ENCODE measurements at regions not wholly inside any gene's neighbourhood (a gene's known extent, or its start where the extent isn't known, plus 50 kb on each side); places are given as distances from the start of the nearest gene placed in this dataset.
"Not testable (repeated sequence)": the region's sequence is repeated elsewhere in the genome, so short reads cannot be mapped to it uniquely, and the experiment has no call there.

- no peak for DNase-seq (ENCODE audit: low spot score)
These were observed 498.8 kb upstream of the ZNF608 start for GRCh38 chr5:125245216-125245615.

DNA sequence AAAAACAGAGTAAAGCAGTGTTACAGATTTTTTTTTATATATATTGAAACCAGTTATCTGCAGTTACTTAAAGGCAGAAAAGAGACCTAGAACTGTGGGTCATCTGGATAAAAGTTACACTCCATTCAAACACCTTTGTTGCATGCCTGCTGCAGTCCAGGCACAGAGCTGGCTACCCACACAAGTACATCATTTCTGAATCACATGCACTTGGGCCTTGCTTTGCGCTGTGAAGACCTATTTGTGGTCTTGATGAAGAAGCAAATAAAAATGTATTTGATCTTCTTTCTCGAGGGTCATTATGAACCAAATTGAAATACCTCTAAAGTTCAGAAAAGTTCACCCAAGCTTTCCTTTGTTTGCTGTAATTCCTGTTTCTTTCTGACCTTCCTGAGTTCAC is 503.0 kb upstream of the ZNF608 start:
- DNase-seq (ENCODE audit: low spot score) = no peak

DNA sequence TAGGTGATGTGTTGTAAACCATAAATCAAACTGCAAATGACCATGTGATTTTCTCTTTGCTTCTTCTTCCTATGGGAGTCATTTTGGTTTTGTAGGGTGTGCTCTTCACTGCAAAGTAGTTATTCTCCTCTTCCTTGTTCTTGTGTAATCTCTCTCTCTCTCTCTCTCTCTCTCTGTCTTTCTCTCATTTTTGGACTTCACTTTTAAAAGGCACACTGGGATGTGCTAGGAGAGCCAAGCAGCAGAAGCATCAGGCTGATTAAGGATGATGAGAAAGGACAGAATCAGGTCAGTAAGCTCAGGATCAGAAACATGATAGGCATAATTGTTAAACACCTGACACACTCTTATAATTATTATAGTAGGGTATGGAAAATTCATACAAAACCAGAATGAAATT is 505.3 kb upstream of the ZNF608 start:
- no peak for DNase-seq (ENCODE audit: low spot score)

- DNase-seq (ENCODE audit: low spot score) = not testable (repeated sequence)
These were observed 507.2 kb upstream of the ZNF608 start for GRCh38 chr5:125253634-125254033.

GRCh38 chr5:125254267-125254666 is 507.8 kb upstream of the ZNF608 start:
- no peak for DNase-seq (ENCODE audit: low spot score)

GRCh38 chr5:125256296-125256695 is 509.9 kb upstream of the ZNF608 start:
- no peak for DNase-seq (ENCODE audit: low spot score)

- no peak for DNase-seq (ENCODE audit: low spot score)
These were observed 510.9 kb upstream of the ZNF608 start for GRCh38 chr5:125257057-125257972.

DNA sequence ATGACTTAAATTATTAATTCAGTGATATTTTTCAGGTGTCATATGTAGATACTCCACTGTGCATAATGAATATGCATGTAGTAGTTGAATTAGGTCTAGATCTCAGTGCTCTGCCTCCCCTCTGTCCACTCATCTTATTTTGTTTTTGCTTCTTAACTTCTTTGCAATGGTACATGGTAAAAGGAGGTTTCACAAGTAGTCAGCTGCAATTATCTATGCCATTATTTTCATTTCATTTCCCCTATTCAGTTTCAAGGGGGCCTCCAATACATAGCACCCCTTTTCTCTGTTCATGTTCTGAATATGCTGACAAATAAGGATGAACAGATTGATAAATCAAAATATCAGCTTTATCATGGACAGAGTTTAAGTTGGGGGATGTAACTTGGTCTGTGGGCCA is 511.6 kb upstream of the ZNF608 start:
- DNase-seq (ENCODE audit: low spot score) = no peak

DNA sequence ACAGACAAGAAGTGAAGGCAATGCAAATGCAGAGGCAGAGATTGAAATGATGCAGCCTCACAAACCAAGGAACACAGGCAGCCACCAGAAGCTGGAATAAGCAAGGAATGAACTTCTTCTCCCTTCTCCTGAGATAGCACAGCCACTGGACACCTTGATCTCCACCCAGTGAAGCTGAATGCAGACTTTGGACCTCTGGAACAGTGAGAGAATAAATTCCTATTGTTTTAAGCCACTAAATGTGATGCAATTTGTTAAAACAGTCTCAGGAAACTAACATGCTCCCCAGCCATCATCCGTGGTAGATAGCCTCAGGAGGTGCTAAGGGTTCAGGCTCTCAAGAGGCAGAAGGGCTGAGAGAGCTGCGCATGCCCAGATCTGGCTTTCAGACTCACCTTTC is 512.2 kb upstream of the ZNF608 start:
- no peak for DNase-seq (ENCODE audit: low spot score)

- no peak for DNase-seq (ENCODE audit: low spot score)
These were observed 515.2 kb upstream of the ZNF608 start for GRCh38 chr5:125261505-125262250.

DNA sequence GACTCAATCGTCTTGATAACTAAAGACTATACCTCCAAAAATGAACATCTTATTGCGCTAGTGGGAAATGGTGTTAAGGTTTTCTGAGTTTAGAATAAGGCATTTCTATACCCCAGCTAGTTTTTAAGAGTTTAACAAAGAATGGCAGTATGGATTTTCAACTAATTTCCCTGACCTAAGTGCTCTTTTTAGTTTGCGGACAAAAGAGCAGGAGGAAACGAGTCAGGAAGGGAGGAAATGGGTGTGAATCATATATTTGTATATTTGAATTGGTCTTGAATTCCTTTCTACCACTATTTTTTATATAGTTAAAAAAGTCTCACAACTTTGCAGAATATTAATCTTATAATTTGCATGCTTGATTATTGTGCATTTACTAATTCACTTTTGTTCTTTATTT is 516.3 kb upstream of the ZNF608 start:
- no peak for DNase-seq (ENCODE audit: low spot score)

- no peak for DNase-seq (ENCODE audit: low spot score)
These were observed 516.9 kb upstream of the ZNF608 start for GRCh38 chr5:125263356-125263755.

DNA sequence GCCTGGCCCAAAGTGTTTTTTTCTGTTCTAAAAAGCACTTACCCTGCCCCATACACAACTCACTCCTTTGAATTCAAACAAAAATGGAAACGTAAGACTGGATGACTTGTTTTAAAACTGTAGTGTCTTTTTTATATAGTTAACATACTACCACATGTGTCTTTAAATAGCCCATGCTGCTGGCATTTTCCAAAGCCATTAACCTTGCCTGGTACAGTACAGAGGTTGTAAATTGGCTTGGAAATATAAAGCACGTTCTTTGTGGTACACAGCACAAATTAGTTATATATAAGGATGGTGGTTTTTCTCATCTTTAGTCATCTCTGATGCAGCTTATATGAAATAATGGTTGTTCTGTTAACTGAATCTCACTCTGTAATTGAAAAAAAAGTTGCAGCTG is 519.7 kb upstream of the ZNF608 start:
- no peak for DNase-seq (ENCODE audit: low spot score)

DNA sequence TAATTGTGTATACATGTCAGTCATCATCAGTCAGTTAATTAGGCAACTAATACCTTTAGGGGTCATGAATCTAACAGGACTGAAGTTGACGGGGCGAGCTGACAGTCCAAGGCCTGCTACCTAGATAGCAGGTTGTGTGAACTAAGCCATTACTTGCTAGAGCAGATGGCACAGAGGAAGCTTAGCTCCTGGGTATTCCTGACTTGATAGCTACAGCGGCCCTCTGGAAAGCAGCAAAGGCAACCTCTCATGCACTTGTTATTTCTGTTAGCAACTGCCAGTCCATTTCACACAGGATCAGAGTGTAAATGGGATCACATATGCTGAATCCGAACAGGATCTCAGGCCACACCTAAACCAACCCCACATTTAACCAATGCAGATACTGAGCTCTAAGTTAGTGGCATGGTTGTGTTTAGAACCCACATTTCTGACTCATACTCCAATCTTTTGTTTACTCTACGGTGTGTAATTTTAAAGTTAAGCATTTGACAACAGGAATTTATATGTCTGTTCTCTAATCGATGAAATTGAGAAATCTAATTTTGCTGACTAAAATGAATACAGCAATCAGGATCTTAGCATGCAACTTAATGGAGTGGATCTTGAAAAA is 521.3 kb upstream of the ZNF608 start:
- DNase-seq (ENCODE audit: low spot score) = no peak

- DNase-seq (ENCODE audit: low spot score) = peak; percentile 41
These were observed 523.5 kb upstream of the ZNF608 start for GRCh38 chr5:125269926-125270325.

- DNase-seq (ENCODE audit: low spot score) = no peak
These were observed 525.9 kb upstream of the ZNF608 start for GRCh38 chr5:125272357-125272756.

- no peak for DNase-seq (ENCODE audit: low spot score)
These were observed 527.8 kb upstream of the ZNF608 start for GRCh38 chr5:125274211-125274610.

GRCh38 chr5:125274938-125275724 is 528.7 kb upstream of the ZNF608 start:
- peak; percentile 65 for DNase-seq (ENCODE audit: low spot score)

GRCh38 chr5:125275725-125276090 is 529.3 kb upstream of the ZNF608 start:
- no peak for DNase-seq (ENCODE audit: low spot score)

DNA sequence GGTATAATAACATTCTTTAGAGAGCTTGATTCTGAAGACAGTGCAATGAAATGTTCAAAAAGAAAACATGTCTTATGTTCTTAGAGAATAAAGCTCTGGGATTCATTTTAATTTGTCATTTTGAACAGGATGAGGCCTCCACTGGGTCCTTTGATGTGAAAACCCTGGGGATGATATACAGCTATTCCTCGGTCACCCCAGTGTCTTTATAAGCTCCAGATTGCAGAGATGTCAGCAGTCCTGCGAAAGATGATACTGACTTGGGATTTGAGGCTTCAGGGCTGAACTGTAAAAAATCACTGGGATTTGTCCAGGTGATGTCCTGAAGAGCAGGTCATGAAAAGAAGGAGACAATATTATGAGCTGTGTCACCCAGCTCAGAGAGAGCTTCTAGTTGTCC is 529.7 kb upstream of the ZNF608 start:
- peak; percentile 80 for DNase-seq (ENCODE audit: low spot score)

GRCh38 chr5:125277494-125278154 is 531.2 kb upstream of the ZNF608 start:
- no peak for DNase-seq (ENCODE audit: low spot score)

Measured in umbilical cord (tissue), 1 donor.